HG02610 (cell line): ENCODE measurements at regions not wholly inside any gene's neighbourhood (a gene's known extent, or its start where the extent isn't known, plus 50 kb on each side); places are given as distances from the start of the nearest gene placed in this dataset.

ENCODE experiments used
- ATAC-seq: cut with Tn5 transposase; IDR thresholded peaks from one replicate; pipeline ENCODE4 v1.9.1; 2021; ENCODE audit warnings: mild to moderate bottlenecking, moderate library complexity; ENCODE audit not compliant: unreplicated experiment

DNA sequence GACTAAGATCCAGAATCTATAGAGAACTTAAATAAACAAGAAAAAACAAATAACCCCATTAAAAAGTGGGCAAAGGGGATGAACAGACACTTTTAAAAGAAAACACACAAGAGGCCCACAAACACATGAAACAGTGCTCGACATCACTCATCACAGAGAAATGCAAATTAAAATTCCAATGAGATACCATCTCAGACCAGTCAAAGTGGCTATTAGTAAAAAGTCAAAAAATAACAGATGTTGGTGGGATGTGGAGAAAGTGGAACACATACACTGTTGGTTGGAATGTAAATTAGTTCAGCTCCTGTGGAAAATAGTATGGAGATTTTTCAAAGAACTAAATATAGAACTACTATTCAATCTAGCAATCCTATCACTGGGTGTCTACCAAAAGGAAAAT lies 143.1 kb downstream of the IFI44 start:
- no peak for ATAC-seq

- ATAC-seq, result peak; percentile 38
Measured at GRCh38 chr1:78797108-78797781, 147.6 kb downstream of the IFI44 start.

DNA sequence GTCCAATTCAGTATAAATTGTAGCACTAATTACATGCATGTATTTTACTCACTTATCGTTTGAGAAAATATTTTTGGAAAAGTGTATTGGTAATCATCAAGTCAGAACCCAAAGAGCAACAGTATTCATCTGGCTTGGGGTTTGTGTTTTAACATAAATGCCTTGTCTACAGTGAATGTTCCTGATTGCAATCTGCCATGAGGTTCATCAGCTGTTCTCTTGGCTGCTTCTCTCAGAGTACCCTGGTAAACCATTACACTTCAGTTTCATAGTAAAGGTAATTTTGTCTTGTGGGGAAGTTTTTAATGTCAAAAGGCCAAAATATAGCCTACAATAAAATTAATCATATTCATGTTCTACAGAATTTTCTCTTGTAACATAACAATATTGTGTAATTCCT lies 150.3 kb downstream of the IFI44 start:
- no peak for ATAC-seq

DNA sequence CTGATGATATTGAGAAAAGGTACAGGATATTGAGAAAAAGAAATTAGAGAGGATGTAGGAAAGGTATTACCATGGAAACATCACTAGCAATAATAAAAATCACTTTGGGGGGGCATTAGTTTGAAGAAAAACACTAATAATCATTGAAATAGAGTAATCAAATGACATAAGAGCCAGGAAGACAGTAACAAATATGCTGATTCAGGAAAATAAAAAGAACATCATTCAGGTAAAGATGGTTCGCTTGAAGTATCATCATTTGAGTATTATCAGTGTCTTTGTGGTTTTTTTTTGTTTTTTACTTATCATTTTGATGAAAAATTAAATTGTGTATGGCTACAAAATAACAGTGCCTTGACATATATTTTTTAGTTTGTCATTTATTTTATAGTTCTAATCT lies 164.5 kb downstream of the IFI44 start:
- ATAC-seq, result no peak

DNA sequence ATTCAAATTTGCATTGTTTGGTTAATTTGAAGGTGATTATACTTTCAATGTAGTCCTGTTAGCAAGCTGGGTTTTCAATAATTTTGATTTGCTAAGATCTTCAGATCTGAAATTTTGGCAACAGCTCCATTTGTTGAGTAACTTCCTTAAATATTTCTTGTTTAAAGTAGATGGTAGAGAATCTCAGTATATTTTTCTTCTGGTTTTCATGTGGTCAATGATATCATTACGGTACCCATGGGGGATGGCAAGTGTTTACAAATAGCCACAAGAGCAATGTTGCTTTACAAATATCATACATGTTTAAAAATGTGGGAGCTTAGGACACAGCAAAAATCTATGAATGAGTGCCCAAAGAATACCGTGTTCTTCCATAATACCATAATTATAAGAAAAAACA lies 175.9 kb downstream of the IFI44 start:
- ATAC-seq, result no peak

DNA sequence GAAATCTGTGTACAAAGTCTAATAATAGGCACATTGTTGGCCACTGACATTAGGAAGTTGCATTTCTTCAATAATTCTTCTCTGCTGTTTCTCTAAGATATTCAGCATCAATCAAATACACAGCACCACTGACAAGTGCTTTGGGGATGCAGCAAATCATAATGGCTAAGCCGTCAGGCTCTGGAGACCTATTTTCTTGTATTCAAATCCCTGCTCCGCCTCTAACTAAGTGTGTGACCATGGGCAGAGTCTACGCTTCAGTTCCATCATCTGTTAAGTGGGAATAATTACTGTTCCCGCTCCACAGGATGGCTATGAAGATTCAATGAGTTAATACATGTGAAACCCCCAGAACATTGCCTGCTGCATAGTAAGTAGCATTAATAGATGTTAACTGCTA lies 176.9 kb downstream of the ADGRL4 start:
- ATAC-seq, result no peak

GRCh38 chr1:78830321-78830720 lies 176.2 kb downstream of the ADGRL4 start:
- ATAC-seq, result no peak

DNA sequence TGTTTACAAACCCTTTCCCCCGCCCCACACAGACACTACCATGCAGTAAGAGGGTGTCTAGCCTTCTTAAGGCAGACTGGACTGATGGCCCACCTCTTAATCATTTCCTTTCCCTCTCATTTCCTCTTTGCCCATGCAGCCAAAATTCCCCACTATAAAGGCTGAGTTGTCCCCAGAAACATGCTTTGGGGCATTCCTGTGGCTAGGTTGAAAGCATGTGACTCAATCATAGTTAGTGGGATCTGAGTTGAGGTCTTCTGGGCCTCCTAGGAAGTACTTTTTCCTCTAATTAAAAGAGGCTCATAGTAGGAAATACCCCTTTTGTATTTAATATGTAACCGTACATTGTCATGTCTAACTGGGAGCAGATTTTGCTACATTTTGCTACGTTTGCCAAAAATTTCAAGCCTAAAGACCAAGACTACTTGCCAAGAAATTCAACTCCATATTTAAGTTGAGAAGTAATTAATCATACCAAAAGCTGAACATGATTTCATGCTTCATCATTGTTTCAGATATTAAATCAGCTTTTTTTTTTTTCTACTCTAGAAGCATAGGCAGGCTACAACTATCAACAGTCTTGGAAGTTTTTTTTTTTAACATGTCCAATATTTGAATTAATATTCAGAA lies 174.7 kb downstream of the ADGRL4 start:
- ATAC-seq, result peak; percentile 66

DNA sequence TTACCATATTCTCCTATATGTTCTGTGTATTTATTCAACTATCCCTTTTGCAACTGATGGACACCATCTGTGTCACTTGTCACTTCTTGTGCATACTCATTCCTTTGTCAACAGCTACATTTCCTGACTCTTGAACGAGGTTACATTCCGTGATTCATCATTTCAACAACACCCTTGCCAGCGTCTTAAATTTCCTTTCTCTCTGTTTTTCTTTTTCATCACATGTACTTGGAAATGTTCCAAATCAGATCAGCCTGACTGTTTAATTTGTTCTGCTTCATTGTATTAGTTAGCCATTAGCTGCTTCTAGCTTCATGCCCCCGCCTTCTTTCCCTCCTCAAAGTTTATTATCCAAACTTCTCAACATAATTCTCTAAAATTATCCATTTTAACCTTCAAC lies 173.0 kb downstream of the ADGRL4 start:
- no peak for ATAC-seq

- ATAC-seq, result peak; percentile 76
Measured at GRCh38 chr1:78834201-78834741, 172.3 kb downstream of the ADGRL4 start.

DNA sequence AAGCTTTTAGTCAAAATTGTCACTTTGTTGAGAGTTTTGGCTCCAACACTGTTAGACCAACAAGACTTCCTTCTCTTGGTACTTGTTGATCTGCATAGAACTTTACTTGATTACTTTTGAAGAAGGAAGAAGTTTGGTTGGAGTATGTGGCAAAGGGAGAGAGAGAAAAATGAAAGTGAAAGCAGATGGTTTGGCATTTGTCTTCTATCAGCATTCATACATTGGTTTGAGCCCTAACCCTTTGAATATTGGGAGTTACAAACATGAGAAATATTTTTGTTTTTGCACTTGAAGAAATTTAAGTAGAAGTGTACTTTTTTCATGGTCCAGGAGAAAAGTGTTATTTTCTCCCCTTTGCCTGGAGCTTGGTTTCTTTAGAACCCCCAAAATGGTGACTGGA lies 169.8 kb downstream of the ADGRL4 start:
- no peak for ATAC-seq

- ATAC-seq, result peak; percentile 44
Measured at GRCh38 chr1:78839704-78840277, 166.7 kb downstream of the ADGRL4 start.
